C1 segment of cervical spinal cord (tissue), 14 donors: ENCODE measurements at regions not wholly inside any gene's neighbourhood (a gene's known extent, or its start where the extent isn't known, plus 50 kb on each side); places are given as distances from the start of the nearest gene placed in this dataset.
"Not testable (repeated sequence)": the region's sequence is repeated elsewhere in the genome, so short reads cannot be mapped to it uniquely, and the experiment has no call there.

Experiments used
- DNase-seq, 14 donors: peaks; one replicate each; lab custom pipeline; 2025; lab: John Stamatoyannopoulos, UW

- DNase-seq = no peak
Measured at GRCh38 chr7:146057958-146058357, 58.6 kb upstream of the CNTNAP2 start.

- no peak for DNase-seq
Measured at GRCh38 chr7:146054909-146055308, 61.7 kb upstream of the CNTNAP2 start.

- DNase-seq = no peak
Measured at GRCh38 chr7:146053492-146053891, 63.1 kb upstream of the CNTNAP2 start.

GRCh38 chr7:146043310-146043709 is 73.3 kb upstream of the CNTNAP2 start:
- DNase-seq = not testable (repeated sequence)

GRCh38 chr7:146028251-146028750 is 88.3 kb upstream of the CNTNAP2 start:
- no peak for DNase-seq

- DNase-seq = no peak
Measured at GRCh38 chr7:146027243-146027642, 89.4 kb upstream of the CNTNAP2 start.

- DNase-seq = no peak
Measured at GRCh38 chr7:146022776-146023175, 93.8 kb upstream of the CNTNAP2 start.

GRCh38 chr7:146019041-146020004 is 97.3 kb upstream of the CNTNAP2 start:
- DNase-seq = not testable (repeated sequence)

- not testable (repeated sequence) for DNase-seq
Measured at GRCh38 chr7:146017366-146017765, 99.2 kb upstream of the CNTNAP2 start.

GRCh38 chr7:146014154-146014553 is 102.4 kb upstream of the CNTNAP2 start:
- not testable (repeated sequence) for DNase-seq

- no peak for DNase-seq
Measured at GRCh38 chr7:146008293-146008692, 108.3 kb upstream of the CNTNAP2 start.

- DNase-seq = no peak
Measured at GRCh38 chr7:146004805-146005204, 111.8 kb upstream of the CNTNAP2 start.

- no peak for DNase-seq
Measured at GRCh38 chr7:146002431-146003078, 114.0 kb upstream of the CNTNAP2 start.

- DNase-seq = no peak
Measured at GRCh38 chr7:146002008-146002407, 114.6 kb upstream of the CNTNAP2 start.

- no peak for DNase-seq
Measured at GRCh38 chr7:146000882-146001281, 115.7 kb upstream of the CNTNAP2 start.

GRCh38 chr7:145989469-145989868 is 127.1 kb upstream of the CNTNAP2 start:
- no peak for DNase-seq

- DNase-seq = no peak
Measured at GRCh38 chr7:145986248-145986874, 130.2 kb upstream of the CNTNAP2 start.

GRCh38 chr7:145978769-145979168 is 137.8 kb upstream of the CNTNAP2 start:
- DNase-seq = no peak

- DNase-seq = no peak
Measured at GRCh38 chr7:145959981-145960380, 156.6 kb upstream of the CNTNAP2 start.

- DNase-seq = no peak
Measured at GRCh38 chr7:145957160-145957890, 159.3 kb upstream of the CNTNAP2 start.

GRCh38 chr7:145951566-145951965 is 165.0 kb upstream of the CNTNAP2 start:
- no peak for DNase-seq
